AG20443 (cell line): ENCODE measurements at regions not wholly inside any gene's neighbourhood (a gene's known extent, or its start where the extent isn't known, plus 50 kb on each side); places are given as distances from the start of the nearest gene placed in this dataset.
"Not testable (repeated sequence)": the region's sequence is repeated elsewhere in the genome, so short reads cannot be mapped to it uniquely, and the experiment has no call there.

ENCODE experiments used
- DNase-seq: peaks from one replicate; pipeline ENCODE4 v3.0.0; 2012; ENCODE audit warnings: low spot score, mixed read lengths

DNA sequence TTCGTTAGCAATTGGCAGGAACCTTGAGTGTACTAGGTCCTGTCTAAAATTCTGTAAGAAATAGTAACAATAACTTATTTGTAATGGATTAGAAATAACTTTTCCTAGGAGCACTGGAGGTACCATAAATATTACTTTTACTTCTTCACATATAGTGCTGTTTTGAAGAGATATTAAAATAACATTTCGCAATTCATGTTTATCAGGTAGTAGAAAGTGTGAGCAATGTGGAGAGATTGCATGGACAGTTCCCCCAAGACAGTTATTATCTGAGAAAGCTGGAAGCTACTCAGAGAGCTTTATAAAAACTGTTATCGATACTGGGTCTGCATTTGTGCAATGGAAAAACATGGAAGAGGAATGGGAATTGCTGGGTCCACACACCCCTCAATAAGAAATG, 128.5 kb upstream of the KIF26B start:
- no peak for DNase-seq

- no peak for DNase-seq
These were observed 129.3 kb upstream of the KIF26B start for GRCh38 chr1:245025525-245025924.

DNA sequence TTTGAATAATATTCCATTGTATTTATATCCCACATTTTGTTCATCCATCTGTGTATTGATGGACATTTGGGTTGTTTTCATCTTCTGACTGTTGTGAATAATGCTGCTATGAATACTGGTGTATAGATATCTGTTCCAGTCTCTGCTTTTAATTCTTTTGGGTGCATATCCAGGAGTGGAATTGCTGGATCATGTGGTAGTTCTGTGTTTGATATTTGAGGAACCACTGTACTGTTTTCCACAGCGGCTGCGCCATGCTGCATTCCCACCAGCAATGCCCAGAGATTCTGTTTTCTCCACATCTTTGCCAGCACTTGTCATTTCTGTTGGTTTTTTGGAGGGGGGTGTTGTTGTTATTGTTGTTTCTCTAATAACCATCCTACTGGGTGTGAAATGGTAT, 131.6 kb upstream of the KIF26B start:
- no peak for DNase-seq

GRCh38 chr1:245019910-245020486, 134.8 kb upstream of the KIF26B start:
- DNase-seq: no peak

DNA sequence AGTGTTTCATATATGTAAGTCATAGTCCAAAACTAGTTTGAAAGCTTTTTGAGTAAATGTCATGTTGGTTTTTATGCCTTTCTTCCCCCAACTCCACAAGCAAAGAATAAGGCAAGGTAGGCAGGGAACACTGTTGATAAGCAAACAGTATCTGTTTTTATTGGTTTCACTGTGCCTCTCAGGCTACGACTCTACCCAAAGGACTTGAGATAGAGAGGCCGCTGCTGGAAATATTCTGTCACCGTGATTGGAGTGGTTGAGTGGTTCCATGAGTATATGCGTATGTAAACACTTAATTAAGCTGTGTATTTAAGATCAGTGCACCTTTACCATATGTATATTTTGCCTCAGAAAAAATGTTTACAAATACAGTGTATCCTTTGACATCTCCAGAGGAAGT, 138.1 kb upstream of the KIF26B start:
- no peak for DNase-seq

- no peak for DNase-seq
These were observed 139.8 kb upstream of the KIF26B start for GRCh38 chr1:245015031-245015430.

DNA sequence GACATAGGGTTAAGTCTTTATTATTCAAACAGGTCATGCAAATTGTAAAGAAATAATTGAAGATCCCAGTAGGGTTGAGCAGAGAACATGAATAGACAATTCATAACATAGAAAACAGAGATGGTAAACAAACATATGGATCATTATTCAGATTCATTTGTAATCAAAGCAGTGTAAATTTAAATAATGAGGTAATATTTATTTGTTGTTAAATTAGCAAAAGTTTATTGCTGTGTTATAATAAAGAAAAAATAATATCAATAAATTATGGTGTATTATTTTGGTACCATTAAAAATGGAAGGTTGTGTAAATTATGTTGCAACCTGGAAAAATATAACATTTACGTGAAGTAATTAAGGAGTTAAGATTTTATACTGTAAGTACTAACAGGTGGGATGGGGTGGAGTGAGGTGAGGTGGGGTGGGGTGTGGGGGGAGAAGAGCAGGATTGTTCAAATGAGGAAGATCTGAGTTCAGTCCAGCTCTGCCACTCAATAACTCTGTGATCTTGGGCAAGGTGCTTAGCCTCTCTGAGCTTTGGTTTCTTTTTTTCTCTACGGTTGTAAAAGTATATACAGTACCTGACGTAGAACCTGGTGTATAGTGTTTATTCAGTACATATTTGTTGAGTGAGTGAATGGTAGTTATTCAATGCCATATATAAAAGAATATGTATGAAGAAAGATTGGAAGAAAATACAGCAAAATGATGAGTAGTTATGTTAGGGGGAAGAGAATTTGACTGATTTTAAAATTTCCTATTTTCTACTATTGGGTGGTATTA, 140.3 kb upstream of the KIF26B start:
- DNase-seq: no peak

GRCh38 chr1:245010018-245010614, 144.7 kb upstream of the KIF26B start:
- DNase-seq: no peak

DNA sequence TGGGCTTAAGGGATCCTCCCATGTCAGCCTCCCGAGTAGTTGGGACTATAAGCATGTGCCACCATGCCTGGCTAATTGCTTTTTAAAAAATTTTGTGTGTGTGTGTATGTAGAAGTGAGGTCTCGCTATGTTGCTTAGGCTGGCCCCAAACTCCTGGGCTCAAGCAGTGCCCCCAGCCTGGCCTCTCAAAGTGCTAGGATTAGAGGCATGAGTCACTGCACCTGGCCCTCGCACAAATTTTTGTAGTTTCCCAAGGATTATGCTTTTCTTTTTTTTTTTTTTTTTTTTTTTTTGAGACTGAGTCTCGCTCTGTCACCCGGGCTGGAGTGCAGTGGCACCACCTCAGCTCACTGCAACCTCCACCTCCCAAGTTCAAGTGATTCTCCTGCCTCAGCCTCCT, 144.4 kb upstream of the HNRNPU start:
- DNase-seq: no peak

GRCh38 chr1:245007852-245008251, 143.5 kb upstream of the HNRNPU start:
- no peak for DNase-seq

DNA sequence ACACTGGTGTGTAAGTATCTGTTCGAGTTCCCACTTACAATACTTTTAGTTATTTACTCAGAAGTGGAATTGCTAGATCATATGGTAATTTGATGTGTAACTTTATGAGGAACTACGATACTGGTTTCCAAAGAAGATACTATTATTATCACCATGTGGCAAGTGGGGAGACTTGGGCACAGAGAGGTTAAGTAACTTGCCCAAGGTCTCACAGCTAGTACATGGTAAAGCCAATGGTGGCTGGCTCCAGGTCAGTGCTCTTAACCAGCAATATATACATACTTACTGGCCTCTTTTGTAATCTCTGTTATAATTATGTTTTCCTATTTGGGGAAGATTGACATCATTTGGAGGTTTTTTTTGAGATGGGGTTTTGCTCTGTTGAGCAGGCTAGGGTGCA, 138.9 kb upstream of the HNRNPU start:
- no peak for DNase-seq

GRCh38 chr1:245001252-245001651, 136.9 kb upstream of the HNRNPU start:
- no peak for DNase-seq

- DNase-seq: no peak
These were observed 136.5 kb upstream of the HNRNPU start for GRCh38 chr1:245000872-245001188.

DNA sequence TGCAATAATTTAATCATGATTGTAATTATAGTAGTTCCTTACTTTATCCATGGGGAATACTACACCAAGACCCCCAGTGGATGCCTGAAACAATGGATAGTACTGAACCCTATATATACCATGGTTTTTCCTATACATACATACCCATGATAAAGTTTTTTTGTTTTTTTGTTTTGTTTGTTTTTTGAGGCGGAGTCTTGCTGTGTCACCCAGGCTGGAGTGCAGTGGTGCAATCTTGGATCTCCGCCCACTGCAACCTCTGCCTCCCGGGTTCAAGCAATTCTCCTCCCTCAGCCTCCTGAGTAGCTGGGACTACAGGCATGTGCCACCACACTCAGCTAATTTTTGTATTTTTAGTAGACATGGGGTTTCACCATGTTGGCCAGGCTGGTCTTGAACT, 135.3 kb upstream of the HNRNPU start:
- DNase-seq: not testable (repeated sequence)

DNA sequence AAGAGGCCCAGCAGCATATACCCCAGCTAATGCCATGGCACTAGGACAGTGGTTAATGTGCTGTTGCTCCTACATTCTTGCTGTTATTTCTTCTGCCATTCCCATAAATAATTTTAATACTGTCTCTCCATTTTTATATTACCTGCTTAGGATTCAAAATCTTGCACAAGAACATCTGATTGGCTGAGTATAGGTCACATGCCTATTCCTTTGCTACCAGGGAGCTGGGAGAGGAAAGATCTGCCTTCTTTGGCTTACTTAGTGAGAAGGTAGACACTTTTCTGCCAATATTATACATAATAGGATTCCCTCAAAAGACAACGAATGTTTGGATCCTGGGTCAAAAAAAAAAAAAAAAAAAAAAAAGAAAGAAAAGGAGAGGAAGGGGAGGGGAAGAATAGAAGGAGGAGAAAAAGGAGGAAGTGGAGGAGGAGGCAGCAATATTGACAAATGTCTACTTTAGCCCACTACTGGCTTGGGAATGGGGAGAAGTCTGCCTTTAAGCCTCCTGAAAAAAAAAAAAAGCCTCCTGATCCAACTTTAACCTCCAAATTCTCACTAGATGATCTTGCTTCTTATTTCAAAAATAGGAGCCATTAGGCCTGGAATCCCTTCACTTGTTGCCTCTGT, 134.5 kb upstream of the HNRNPU start:
- DNase-seq: no peak

DNA sequence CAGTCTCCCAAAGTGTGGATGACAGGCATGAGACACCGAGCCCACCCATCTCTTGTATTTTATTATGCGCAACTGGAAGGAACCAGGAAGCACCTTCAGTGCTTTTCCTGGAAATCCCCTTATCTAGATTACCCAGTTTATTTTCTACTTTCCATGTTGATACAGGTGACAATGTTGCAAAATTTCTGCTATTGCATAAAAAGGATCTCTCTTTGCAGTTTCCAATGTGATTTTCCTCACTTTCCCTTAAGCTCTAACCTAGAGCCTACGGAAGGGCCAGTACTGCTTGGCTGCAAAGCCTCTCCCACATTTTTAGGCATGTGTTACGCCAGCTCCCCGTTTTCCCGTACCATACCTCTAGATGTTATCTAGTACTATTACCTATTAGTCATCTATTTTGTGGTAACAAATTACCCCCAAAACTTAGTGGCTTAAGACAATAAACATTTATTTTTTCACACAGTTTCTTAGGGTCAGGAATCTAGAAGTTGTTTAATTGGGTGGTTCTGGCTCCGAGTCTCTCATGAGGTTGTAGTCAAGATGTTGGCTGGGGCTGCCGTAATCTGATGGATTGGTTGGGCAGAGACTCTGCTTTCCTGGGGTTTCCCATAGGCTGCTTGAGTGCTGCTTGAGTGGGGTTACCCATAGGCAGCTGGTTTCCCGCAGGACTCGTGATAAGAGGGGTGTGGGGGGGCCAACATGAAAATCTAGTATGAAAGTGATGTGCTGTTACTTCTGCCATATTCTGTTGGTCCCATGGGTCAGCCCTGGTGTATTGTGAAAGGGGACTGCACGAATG, 131.5 kb upstream of the HNRNPU start:
- DNase-seq: no peak

- no peak for DNase-seq
These were observed 128.5 kb upstream of the HNRNPU start for GRCh38 chr1:244992833-244993232.

GRCh38 chr1:244989813-244990212, 125.5 kb upstream of the HNRNPU start:
- no peak for DNase-seq

- DNase-seq: no peak
These were observed 124.2 kb upstream of the HNRNPU start for GRCh38 chr1:244988521-244988920.

GRCh38 chr1:244980605-244981004, 116.3 kb upstream of the HNRNPU start:
- no peak for DNase-seq

- DNase-seq: no peak
These were observed 110.2 kb upstream of the HNRNPU start for GRCh38 chr1:244974550-244974949.

- DNase-seq: no peak
These were observed 109.8 kb upstream of the HNRNPU start for GRCh38 chr1:244974106-244974505.
